Large intestine (tissue), 3 donors: ENCODE measurements at regions not wholly inside any gene's neighbourhood (a gene's known extent, or its start where the extent isn't known, plus 50 kb on each side); places are given as distances from the start of the nearest gene placed in this dataset.

Source experiments
- DNase-seq, 2 donors: peaks; one replicate each; pipeline versions ENCODE4 v3.0.0 to v3.0.0-alpha.2; 2013
- H3K27ac ChIP-seq: one replicate; pipeline ENCODE4 v1.5.1; 2013; ENCODE audit warnings: low read length
- H3K27me3 ChIP-seq: 2 replicates; pipeline ENCODE4 v1.6.1; 2013; ENCODE audit warnings: low read length; ENCODE audit not compliant: control insufficient read depth, insufficient read depth
- H3K36me3 ChIP-seq: 2 replicates; pipeline ENCODE4 v1.6.1; 2013; ENCODE audit warnings: low read length; ENCODE audit not compliant: control insufficient read depth, insufficient read depth
- H3K4me1 ChIP-seq: one replicate; pipeline ENCODE4 v1.6.1; 2013; ENCODE audit warnings: low read length; ENCODE audit not compliant: control insufficient read depth, insufficient read depth
- H3K4me3 ChIP-seq: one replicate; pipeline ENCODE4 v1.5.1; 2013; ENCODE audit warnings: low read length
- H3K9me3 ChIP-seq: one replicate; pipeline ENCODE4 v1.6.1; 2013; ENCODE audit warnings: mild to moderate bottlenecking, low read depth, low read length, moderate library complexity; ENCODE audit not compliant: control insufficient read depth
- WGBS: methylation state at CpG from one replicate; pipeline ENCODE4 v1.1.5; 2013; ENCODE audit warnings: low lambda C conversion rate; ENCODE audit not compliant: insufficient coverage; 5-methylcytosine and 5-hydroxymethylcytosine counted together

DNA sequence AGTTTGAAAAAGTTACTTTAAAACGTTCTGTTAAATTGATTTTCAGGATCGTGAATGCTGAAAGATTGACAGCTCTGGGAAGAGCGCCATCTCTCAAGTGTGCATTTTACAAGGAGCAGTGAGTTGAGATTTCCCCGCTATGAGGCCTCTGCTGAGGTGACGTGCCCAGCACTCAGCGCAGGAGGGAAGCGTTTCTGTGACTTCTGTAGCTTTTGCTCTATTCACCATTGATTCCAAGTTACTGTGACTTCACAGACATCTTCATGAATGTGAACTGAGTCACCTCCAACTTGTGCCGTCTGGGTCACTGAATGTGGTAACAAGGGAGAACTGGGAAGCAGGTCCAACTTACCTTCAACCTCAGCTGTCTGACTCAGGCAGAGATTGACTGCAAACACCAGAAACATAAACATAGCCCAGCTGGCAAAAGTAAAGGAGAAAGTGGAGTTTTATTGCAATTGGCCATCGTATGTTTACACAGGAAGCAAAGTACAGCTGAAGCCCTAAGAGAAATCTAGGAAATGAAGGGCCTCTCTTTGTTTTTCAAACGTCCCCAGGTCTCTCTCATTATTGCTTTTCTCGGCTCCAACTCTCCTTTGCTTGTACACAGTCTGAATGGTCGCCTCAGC is 428.8 kb upstream of the CLINT1 start:
- Histone ChIP-seq H3K27me3 (peaks cover 14% of the 10 kb centered on the region), H3K9me3 (no peaks in the 10 kb centered on the region), H3K4me3 (no peak overlapping the region), H3K4me1 (peaks cover 7% of the 10 kb centered on the region), H3K27ac (no peak overlapping the region), H3K36me3 (no peaks in the 10 kb centered on the region)
- peak; percentile 47 to 71 for DNase-seq
- 27% methylated on average over 3 of the region's 12 CpGs for WGBS

DNA sequence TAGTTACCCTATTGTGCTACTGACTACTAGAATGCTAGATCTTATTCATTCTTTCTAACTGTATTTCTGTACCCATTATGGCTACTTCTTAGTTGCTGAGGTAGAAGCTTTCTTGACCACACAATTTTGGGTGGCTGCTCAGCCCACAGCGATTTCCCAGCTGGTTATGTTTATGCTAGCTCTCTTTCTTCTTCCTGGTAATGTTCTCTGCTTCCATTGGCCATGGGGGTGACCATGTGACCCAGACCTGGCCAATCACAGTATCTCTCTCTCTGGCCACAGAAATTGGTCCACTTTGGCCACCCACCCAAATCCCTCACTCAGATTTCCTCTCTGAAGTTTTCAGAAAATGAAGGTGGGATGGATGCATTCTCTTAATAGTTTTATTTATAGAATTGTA is 427.9 kb upstream of the CLINT1 start:
- H3K9me3 ChIP-seq, result no peaks in the 10 kb centered on the region
- H3K4me1 ChIP-seq, result peaks cover 7% of the 10 kb centered on the region
- H3K36me3 ChIP-seq, result no peaks in the 10 kb centered on the region
- no CpG with 5 or more reads among the region's 1 CpG for WGBS
- H3K27me3 ChIP-seq, result peaks cover 11% of the 10 kb centered on the region
- DNase-seq, result no peak
- H3K4me3 ChIP-seq, result no peak overlapping the region
- H3K27ac ChIP-seq, result no peak overlapping the region

DNA sequence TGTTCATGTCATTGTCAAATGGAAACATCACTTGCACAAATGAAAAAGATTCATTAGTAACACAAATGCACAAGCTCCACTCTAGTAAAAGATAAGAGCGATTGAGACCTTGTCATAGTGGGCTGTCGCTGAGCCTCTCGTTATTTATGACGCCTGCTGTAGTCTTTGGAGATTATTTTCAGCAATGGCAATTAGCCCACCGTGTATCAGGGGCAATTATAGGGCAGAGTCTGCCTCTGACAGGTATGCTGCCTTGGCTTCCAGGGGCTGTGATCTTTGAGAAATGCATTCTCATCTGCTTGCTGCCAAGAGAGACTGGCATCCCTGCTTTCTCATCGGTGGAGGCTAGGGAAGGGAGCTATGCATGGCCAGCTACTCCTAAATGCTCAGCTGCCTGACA is 426.8 kb upstream of the CLINT1 start:
- 17% methylated on average over 1 of the region's 6 CpGs for WGBS

DNA sequence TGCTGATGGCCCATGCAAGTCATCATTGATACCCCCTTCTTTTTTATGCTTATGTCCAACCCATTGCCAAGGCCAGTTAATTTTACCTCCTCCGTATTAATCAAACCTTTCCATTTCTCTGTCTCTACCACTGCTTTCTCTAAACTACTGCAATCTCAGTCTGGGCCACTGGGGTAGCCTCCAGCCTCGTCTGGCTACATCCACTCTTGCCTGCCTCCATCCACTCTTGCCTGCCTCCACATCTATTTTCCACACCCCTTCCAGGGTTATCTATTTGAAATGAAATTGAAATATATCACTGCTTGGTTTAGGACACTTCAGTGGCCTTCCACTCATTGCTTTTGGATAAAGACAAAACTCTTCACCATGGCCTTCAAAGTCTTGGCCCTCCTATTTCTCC is 425.3 kb upstream of the CLINT1 start:
- Histone ChIP-seq H3K27me3 (peaks cover 2% of the 10 kb centered on the region), H3K9me3 (no peaks in the 10 kb centered on the region), H3K27ac (no peak overlapping the region), H3K36me3 (no peaks in the 10 kb centered on the region), H3K4me3 (no peak overlapping the region), H3K4me1 (peaks cover 7% of the 10 kb centered on the region)
- DNase-seq, result no peak
- WGBS, result no CpG with 5 or more reads among the region's 2 CpGs

More for the DNA sequence above, 426.8 kb upstream of the CLINT1 start:
- no peaks in the 10 kb centered on the region for H3K36me3 ChIP-seq
- H3K27ac ChIP-seq, result no peak overlapping the region
- DNase-seq, result peak in 1 of 2 donors; percentile 6
- H3K9me3 ChIP-seq, result no peaks in the 10 kb centered on the region
- peaks cover 9% of the 10 kb centered on the region for H3K27me3 ChIP-seq
- H3K4me3 ChIP-seq, result no peak overlapping the region
- peaks cover 7% of the 10 kb centered on the region for H3K4me1 ChIP-seq

GRCh38 chr5:158283397-158283796 is 424.5 kb upstream of the CLINT1 start:
- Histone ChIP-seq H3K4me3 (no peak overlapping the region), H3K27ac (no peak overlapping the region), H3K27me3 (peaks cover 2% of the 10 kb centered on the region), H3K4me1 (peaks cover 7% of the 10 kb centered on the region), H3K36me3 (no peaks in the 10 kb centered on the region), H3K9me3 (no peaks in the 10 kb centered on the region)
- no peak for DNase-seq
- 60% methylated on average over 1 of the region's 4 CpGs for WGBS

DNA sequence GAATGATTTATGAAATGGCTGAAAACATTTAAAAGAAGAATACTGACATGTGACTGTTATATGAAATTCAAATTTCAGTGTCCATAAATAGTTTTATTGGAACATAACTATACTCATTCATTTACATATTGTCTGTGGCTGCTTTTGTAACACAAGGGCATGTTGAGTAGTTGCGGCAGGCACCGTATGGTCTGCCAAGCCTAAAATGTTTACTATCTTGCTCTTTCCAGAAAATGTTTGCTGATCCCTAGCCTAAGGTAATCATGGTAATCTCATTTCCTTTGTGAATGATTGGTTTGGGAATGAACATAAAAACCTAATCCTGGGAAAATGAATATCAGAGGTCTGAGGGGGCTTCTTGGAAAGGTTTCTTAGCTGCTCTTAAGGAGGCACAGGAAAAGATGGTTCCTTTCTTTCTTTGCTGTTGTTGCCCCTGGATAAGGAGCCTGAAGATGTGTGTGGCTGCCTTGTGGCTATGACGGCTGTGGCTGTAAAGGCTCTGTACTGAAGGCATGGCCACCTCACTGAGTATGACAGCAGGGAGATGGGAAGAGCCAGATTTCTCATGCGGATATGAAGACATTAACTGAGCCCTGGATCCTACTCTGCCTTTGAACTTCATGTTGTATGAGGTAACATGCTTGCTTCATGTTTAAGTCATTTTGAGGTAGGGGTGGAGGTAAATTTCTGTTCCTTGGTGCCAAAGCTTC is 419.4 kb upstream of the CLINT1 start:
- DNase-seq, result no peak
- no peaks in the 10 kb centered on the region for H3K4me1 ChIP-seq
- WGBS, result no CpG with 5 or more reads among the region's 4 CpGs
- no peak overlapping the region for H3K4me3 ChIP-seq
- H3K27ac ChIP-seq, result no peak overlapping the region
- no peaks in the 10 kb centered on the region for H3K9me3 ChIP-seq
- H3K27me3 ChIP-seq, result peaks cover 8% of the 10 kb centered on the region
- H3K36me3 ChIP-seq, result no peaks in the 10 kb centered on the region

GRCh38 chr5:158277276-158277675 is 418.3 kb upstream of the CLINT1 start:
- Histone ChIP-seq H3K27me3 (peaks cover 11% of the 10 kb centered on the region), H3K9me3 (no peaks in the 10 kb centered on the region), H3K36me3 (no peaks in the 10 kb centered on the region), H3K4me1 (no peaks in the 10 kb centered on the region), H3K4me3 (no peak overlapping the region), H3K27ac (no peak overlapping the region)
- WGBS, result 72% methylated on average over 4 of the region's 6 CpGs
- DNase-seq, result no peak

- no peak overlapping the region for H3K4me3 ChIP-seq
- no peaks in the 10 kb centered on the region for H3K9me3 ChIP-seq
- WGBS, result 50% methylated on average over 1 of the region's 4 CpGs
- H3K27ac ChIP-seq, result no peak overlapping the region
- DNase-seq, result no peak
- H3K4me1 ChIP-seq, result no peaks in the 10 kb centered on the region
- H3K27me3 ChIP-seq, result peaks cover 11% of the 10 kb centered on the region
- H3K36me3 ChIP-seq, result no peaks in the 10 kb centered on the region
These were observed 417.7 kb upstream of the CLINT1 start for GRCh38 chr5:158276692-158277091.

GRCh38 chr5:158275511-158275910 is 416.6 kb upstream of the CLINT1 start:
- Histone ChIP-seq H3K36me3 (no peaks in the 10 kb centered on the region), H3K9me3 (no peaks in the 10 kb centered on the region), H3K4me3 (no peak overlapping the region), H3K27me3 (peaks cover 11% of the 10 kb centered on the region), H3K4me1 (no peaks in the 10 kb centered on the region), H3K27ac (no peak overlapping the region)
- WGBS, result 100% methylated on average over 1 of the region's 6 CpGs
- DNase-seq, result no peak

DNA sequence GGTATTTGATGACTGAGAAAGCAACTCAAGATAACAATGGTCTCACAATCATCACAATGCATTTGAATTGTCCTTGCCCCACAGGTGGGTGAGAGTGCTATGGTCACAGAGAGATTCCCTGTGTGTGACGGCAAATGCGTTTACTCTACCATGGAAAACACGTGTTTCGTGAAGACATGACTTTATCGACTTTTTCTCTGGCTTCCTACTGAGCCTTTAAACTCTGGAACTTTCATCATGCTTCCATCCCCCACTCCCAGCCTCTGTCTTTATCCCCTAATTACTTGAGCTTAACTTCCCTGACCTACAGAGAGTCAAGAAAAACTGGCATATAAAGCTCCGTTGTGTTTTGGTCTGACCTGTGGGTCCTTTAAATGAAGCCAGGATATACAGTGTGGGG is 414.1 kb upstream of the CLINT1 start:
- no peak overlapping the region for H3K4me3 ChIP-seq
- H3K36me3 ChIP-seq, result no peaks in the 10 kb centered on the region
- H3K9me3 ChIP-seq, result no peaks in the 10 kb centered on the region
- peaks cover 11% of the 10 kb centered on the region for H3K27me3 ChIP-seq
- no peak for DNase-seq
- no peaks in the 10 kb centered on the region for H3K4me1 ChIP-seq
- no peak overlapping the region for H3K27ac ChIP-seq
- 60% methylated on average over 1 of the region's 6 CpGs for WGBS

GRCh38 chr5:158272409-158272808 is 413.5 kb upstream of the CLINT1 start:
- DNase-seq, result no peak
- H3K27ac ChIP-seq, result no peak overlapping the region
- H3K4me3 ChIP-seq, result no peak overlapping the region
- H3K27me3 ChIP-seq, result peaks cover 11% of the 10 kb centered on the region
- no peaks in the 10 kb centered on the region for H3K36me3 ChIP-seq
- WGBS, result 71% methylated on average over 1 of the region's 3 CpGs
- H3K4me1 ChIP-seq, result no peaks in the 10 kb centered on the region
- no peaks in the 10 kb centered on the region for H3K9me3 ChIP-seq
